ENCODE measurements at regions not wholly inside any gene's neighbourhood (a gene's known extent, or its start where the extent isn't known, plus 50 kb on each side); places are given as distances from the start of the nearest gene placed in this dataset.

GRCh38 chr15:35936284-35936683 is 390.3 kb upstream of the DPH6 start:
- ATAC-seq: no peak
- Histone ChIP-seq H3K9me3 (ENCODE audit: control insufficient read depth in 1 of 2, insufficient read depth in 1 of 2, low read depth in 1 of 2, low read length in 2 of 2) (no peaks in the 10 kb centered on the region), H3K79me2 (ENCODE audit: insufficient read depth, low read length) (no peaks in the 10 kb centered on the region), H3K27ac (ENCODE audit: low read depth, low read length) (no peak overlapping the region), H3K4me3 (replicated peaks in 1 of 2; ENCODE audit: low read depth in 1 of 2, low read length in 2 of 2) (no peak overlapping the region), H3K4me2 (ENCODE audit: low read length) (no peak overlapping the region), H4K20me1 (ENCODE audit: insufficient read depth) (no peaks in the 10 kb centered on the region), H3K36me3 (ENCODE audit: control insufficient read depth in 1 of 2, insufficient read depth in 2 of 2, low read length in 2 of 2) (no peaks in the 10 kb centered on the region), H3K27me3 (ENCODE audit: insufficient read depth, low read length) (no peaks in the 10 kb centered on the region), H3K9me2 (ENCODE audit: insufficient read depth) (no peaks in the 10 kb centered on the region), H2AFZ (ENCODE audit: low read depth, low read length, poor library complexity, severe bottlenecking) (no peak overlapping the region), H3K4me1 (ENCODE audit: control insufficient read depth in 1 of 2, insufficient read depth in 2 of 2, low read length in 2 of 2) (no peaks in the 10 kb centered on the region), H3K9ac (ENCODE audit: low read length) (no peak overlapping the region)
- ChIA-PET POLR2A (no interaction called here), RAD21 (ENCODE audit: low non-redundant PET in 1 of 2, low total read pairs in 2 of 2, uncharacterized antibody in 2 of 2, unreplicated experiment in 2 of 2) (no interaction called here), CTCF (no interaction called here)
- intact Hi-C loops (cut with micrococcal nuclease): no loop called here
- BruUV-seq (replicated peaks): no TSS peak
- TF ChIP-seq YY1 (IDR thresholded peaks at IDR 0.05; ENCODE audit: extremely low read depth, insufficient replicate concordance, low read depth, low read length): no peak
- TF ChIP-seq SRF (IDR thresholded peaks at IDR 0.05; ENCODE audit: low read depth): no peak
- TF ChIP-seq ZNF274 (IDR thresholded peaks at IDR 0.05; ENCODE audit: low read depth, low read length): no peak
- TF ChIP-seq JUND (IDR thresholded peaks at IDR 0.05): no peak
- TF ChIP-seq SP1 (IDR thresholded peaks at IDR 0.05; ENCODE audit: low read depth): no peak
- no peak for TF ChIP-seq CTCF (IDR thresholded peaks at IDR 0.05 in 2 of 3, conservative IDR thresholded peaks at IDR 0.05 in 1 of 3; ENCODE audit: borderline replicate concordance in 1 of 3, insufficient read depth in 1 of 3, low read depth in 2 of 3, low read length in 2 of 3)
- TF ChIP-seq CBX3 (IDR thresholded peaks at IDR 0.05; ENCODE audit: low read depth): no peak
- TF ChIP-seq MAX (IDR thresholded peaks at IDR 0.05): no peak
- no peak for TF ChIP-seq FOSL1 (IDR thresholded peaks at IDR 0.05; ENCODE audit: low read depth)
- TF ChIP-seq POLR2A (IDR thresholded peaks at IDR 0.05; ENCODE audit: borderline replicate concordance, extremely low read depth, insufficient read depth, insufficient read length): no peak
- TF ChIP-seq ATF3 (IDR thresholded peaks at IDR 0.05): no peak
- TF ChIP-seq REST (IDR thresholded peaks at IDR 0.05; ENCODE audit: low read depth): no peak
- no peak for TF ChIP-seq EGR1 (IDR thresholded peaks at IDR 0.05; ENCODE audit: low read depth)
- no peak for TF ChIP-seq TCF7L2 (IDR thresholded peaks at IDR 0.05; ENCODE audit: borderline replicate concordance, extremely low read depth, insufficient read depth, insufficient read length)
- TF ChIP-seq ELF1 (IDR thresholded peaks at IDR 0.05; ENCODE audit: borderline replicate concordance, low read depth): no peak
- TF ChIP-seq ZBTB33 (IDR thresholded peaks at IDR 0.05; ENCODE audit: extremely low read depth, insufficient replicate concordance, low read length): no peak
- TF ChIP-seq POLR2AphosphoS5 (IDR thresholded peaks at IDR 0.05; ENCODE audit: low read depth, low read length): no peak
- no peak for TF ChIP-seq RAD21 (IDR thresholded peaks at IDR 0.05; ENCODE audit: low read depth)
- no peak for TF ChIP-seq CEBPB (IDR thresholded peaks at IDR 0.05; ENCODE audit: low read depth)
- TF ChIP-seq ZFX (IDR thresholded peaks at IDR 0.05): no peak
- DNase-seq (ENCODE audit: low read depth, low spot score): no peak

Data from HCT116 (cell line).